ENCODE measurements at regions not wholly inside any gene's neighbourhood (a gene's known extent, or its start where the extent isn't known, plus 50 kb on each side); places are given as distances from the start of the nearest gene placed in this dataset.

DNA sequence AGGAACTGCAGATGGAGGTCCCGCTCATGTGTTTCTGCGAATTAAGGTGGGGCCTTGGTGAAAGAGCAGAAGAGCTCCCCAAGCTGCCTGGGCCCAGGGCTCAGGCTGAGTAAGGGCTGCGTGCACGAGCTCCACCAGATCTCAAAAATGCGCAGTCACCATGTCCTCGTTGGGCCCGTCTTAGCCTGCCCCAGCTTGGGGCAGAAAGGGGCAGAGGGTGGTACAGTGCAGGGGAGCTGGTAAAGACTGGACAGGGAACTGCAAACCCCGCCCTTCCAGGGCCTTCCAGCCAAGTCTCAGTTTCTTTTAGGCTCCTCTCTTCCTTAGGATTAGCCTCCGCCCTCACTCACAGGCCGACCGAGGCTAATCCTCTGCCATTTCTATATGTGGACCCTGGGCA, 101.6 kb downstream of the FOXF2 start:
- in situ Hi-C loops (cut with HindIII; ENCODE audit: low pct_unique_long_range_greater_than_20kb, low sequenced_read_pairs) (no loop called here), intact Hi-C loops (cut with micrococcal nuclease; ENCODE audit: unreplicated experiment) (no loop called here)
- DNase-seq (ENCODE audit: low read depth, low spot score) = no peak
- Histone ChIP-seq H3K27me3 (ENCODE audit: control insufficient read depth, insufficient read depth, low read length) (no peaks in the 10 kb centered on the region), H3K9me3 (ENCODE audit: control insufficient read depth, insufficient read depth, low read depth, low read length) (no peaks in the 10 kb centered on the region), H3K4me1 (ENCODE audit: control insufficient read depth, insufficient read depth, low read length) (no peaks in the 10 kb centered on the region), H3K36me3 (ENCODE audit: control insufficient read depth, insufficient read depth, low read length) (no peaks in the 10 kb centered on the region), H3K27ac (ENCODE audit: low read length) (no peak overlapping the region), H3K4me3 (ENCODE audit: low read depth in 2 of 2, low read length in 2 of 2) (no peak overlapping the region)
- POLR2A ChIA-PET = no interaction called here
- ATAC-seq = no peak
- no TSS peak for BruUV-seq (replicated peaks)
- CTCF ChIA-PET = no interaction called here
- TF ChIP-seq, protein P1, sequence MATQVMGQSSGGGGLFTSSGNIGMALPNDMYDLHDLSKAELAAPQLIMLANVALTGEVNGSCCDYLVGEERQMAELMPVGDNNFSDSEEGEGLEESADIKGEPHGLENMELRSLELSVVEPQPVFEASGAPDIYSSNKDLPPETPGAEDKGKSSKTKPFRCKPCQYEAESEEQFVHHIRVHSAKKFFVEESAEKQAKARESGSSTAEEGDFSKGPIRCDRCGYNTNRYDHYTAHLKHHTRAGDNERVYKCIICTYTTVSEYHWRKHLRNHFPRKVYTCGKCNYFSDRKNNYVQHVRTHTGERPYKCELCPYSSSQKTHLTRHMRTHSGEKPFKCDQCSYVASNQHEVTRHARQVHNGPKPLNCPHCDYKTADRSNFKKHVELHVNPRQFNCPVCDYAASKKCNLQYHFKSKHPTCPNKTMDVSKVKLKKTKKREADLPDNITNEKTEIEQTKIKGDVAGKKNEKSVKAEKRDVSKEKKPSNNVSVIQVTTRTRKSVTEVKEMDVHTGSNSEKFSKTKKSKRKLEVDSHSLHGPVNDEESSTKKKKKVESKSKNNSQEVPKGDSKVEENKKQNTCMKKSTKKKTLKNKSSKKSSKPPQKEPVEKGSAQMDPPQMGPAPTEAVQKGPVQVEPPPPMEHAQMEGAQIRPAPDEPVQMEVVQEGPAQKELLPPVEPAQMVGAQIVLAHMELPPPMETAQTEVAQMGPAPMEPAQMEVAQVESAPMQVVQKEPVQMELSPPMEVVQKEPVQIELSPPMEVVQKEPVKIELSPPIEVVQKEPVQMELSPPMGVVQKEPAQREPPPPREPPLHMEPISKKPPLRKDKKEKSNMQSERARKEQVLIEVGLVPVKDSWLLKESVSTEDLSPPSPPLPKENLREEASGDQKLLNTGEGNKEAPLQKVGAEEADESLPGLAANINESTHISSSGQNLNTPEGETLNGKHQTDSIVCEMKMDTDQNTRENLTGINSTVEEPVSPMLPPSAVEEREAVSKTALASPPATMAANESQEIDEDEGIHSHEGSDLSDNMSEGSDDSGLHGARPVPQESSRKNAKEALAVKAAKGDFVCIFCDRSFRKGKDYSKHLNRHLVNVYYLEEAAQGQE (IDR thresholded peaks at IDR 0.05; ENCODE audit: insufficient read depth in 1 of 2, low read depth in 2 of 2, low read length in 1 of 2) = no peak
- TF ChIP-seq POLR2AphosphoS5 (IDR thresholded peaks at IDR 0.05; ENCODE audit: low read depth, low read length) = no peak
- TF ChIP-seq TCF7L2 (IDR thresholded peaks at IDR 0.05; ENCODE audit: low read depth, low read length) = no peak
- TF ChIP-seq SIN3A (IDR thresholded peaks at IDR 0.05; ENCODE audit: borderline replicate concordance, insufficient read depth, low read depth, low read length) = no peak
- TF ChIP-seq, protein P2, sequence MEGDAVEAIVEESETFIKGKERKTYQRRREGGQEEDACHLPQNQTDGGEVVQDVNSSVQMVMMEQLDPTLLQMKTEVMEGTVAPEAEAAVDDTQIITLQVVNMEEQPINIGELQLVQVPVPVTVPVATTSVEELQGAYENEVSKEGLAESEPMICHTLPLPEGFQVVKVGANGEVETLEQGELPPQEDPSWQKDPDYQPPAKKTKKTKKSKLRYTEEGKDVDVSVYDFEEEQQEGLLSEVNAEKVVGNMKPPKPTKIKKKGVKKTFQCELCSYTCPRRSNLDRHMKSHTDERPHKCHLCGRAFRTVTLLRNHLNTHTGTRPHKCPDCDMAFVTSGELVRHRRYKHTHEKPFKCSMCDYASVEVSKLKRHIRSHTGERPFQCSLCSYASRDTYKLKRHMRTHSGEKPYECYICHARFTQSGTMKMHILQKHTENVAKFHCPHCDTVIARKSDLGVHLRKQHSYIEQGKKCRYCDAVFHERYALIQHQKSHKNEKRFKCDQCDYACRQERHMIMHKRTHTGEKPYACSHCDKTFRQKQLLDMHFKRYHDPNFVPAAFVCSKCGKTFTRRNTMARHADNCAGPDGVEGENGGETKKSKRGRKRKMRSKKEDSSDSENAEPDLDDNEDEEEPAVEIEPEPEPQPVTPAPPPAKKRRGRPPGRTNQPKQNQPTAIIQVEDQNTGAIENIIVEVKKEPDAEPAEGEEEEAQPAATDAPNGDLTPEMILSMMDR (IDR thresholded peaks at IDR 0.05) = no peak

DNA sequence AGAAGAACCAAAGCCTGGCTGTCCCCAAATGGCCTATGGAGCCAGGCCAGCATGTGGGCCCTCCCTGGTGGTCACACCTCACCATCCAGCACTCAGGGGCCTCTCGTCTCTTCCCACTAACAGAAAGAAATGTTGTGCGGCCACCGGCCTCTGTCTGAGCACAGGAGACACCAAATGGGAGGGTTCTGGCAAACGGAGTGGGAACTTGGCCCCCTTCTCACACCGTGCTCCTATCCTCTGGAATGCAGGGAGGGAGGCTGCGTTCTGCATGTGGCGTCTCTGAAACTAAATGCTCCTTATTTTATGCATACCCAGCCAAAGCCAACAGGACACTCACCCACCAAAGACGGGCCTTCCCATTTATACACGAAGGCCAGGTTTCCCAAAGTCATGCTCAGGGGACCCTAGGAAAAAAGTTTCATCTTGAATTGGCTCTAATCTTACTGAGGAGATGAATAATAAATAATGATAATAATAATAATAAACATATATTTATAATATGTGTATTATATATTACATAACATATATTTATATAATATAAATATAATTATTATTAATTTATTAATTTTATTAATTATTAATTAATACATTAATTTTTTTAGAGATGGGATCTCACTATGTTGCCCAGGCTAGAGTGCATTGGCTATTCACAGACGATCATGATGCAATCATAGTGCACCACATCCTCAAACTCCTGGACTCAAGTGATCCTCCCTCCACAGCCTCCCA, 102.4 kb downstream of the FOXF2 start:
- TF ChIP-seq TCF7L2 (IDR thresholded peaks at IDR 0.05; ENCODE audit: low read depth, low read length) = no peak
- TF ChIP-seq, protein P1 (IDR thresholded peaks at IDR 0.05; ENCODE audit: insufficient read depth in 1 of 2, low read depth in 2 of 2, low read length in 1 of 2) = no peak
- no peak for TF ChIP-seq SIN3A (IDR thresholded peaks at IDR 0.05; ENCODE audit: borderline replicate concordance, insufficient read depth, low read depth, low read length)
- no peak for TF ChIP-seq POLR2AphosphoS5 (IDR thresholded peaks at IDR 0.05; ENCODE audit: low read depth, low read length)
- TF ChIP-seq, protein P2 (IDR thresholded peaks at IDR 0.05) = no peak
- Histone ChIP-seq H3K36me3 (ENCODE audit: control insufficient read depth, insufficient read depth, low read length) (no peaks in the 10 kb centered on the region), H3K9me3 (ENCODE audit: control insufficient read depth, insufficient read depth, low read depth, low read length) (no peaks in the 10 kb centered on the region), H3K27me3 (ENCODE audit: control insufficient read depth, insufficient read depth, low read length) (no peaks in the 10 kb centered on the region), H3K4me3 (ENCODE audit: low read depth in 2 of 2, low read length in 2 of 2) (no peak overlapping the region), H3K4me1 (ENCODE audit: control insufficient read depth, insufficient read depth, low read length) (no peaks in the 10 kb centered on the region), H3K27ac (ENCODE audit: low read length) (no peak overlapping the region)
- no TSS peak for BruUV-seq (replicated peaks)
- DNase-seq (ENCODE audit: low read depth, low spot score) = no peak
- ChIA-PET POLR2A (no interaction called here), CTCF (no interaction called here)
- no peak for ATAC-seq
- in situ Hi-C loops (cut with HindIII; ENCODE audit: low pct_unique_long_range_greater_than_20kb, low sequenced_read_pairs) = no loop called here
- intact Hi-C loops (cut with micrococcal nuclease; ENCODE audit: unreplicated experiment) = no loop called here
